Gastroesophageal sphincter (tissue), 3 donors: ENCODE measurements at regions not wholly inside any gene's neighbourhood (a gene's known extent, or its start where the extent isn't known, plus 50 kb on each side); places are given as distances from the start of the nearest gene placed in this dataset.

Experiments used
- EP300 ChIP-seq: sonication (generic); formaldehyde crosslinking; IDR thresholded peaks from one replicate; pipeline ENCODE4 v1.6.1; 2017; ENCODE audit warnings: antibody characterized with exemption, mild to moderate bottlenecking
- POLR2A ChIP-seq, 2 donors: fragments of 450-650 bp; IDR thresholded peaks; one replicate each; pipeline ENCODE4 v1.6.1; 2017; ENCODE audit warnings: antibody characterized with exemption in 2 of 2, mild to moderate bottlenecking in 2 of 2, moderate library complexity in 1 of 2
- POLR2AphosphoS5 ChIP-seq: sonication (generic); formaldehyde crosslinking; IDR thresholded peaks from one replicate; pipeline ENCODE4 v1.6.1; 2017; ENCODE audit warnings: antibody characterized with exemption
- TF ChIP-seq, protein P1 (sequence below), 4 experiments: fragments of 200-600 bp in 2 of 4; fragments of 450-650 bp in 2 of 4; sonication (generic) in 1 of 4; IDR thresholded peaks; one replicate each; pipeline ENCODE4 v1.5.1; 2017 to 2019; ENCODE audit warnings: antibody characterized with exemption in 4 of 4, mild to moderate bottlenecking in 2 of 4, moderate library complexity in 2 of 4

DNA sequence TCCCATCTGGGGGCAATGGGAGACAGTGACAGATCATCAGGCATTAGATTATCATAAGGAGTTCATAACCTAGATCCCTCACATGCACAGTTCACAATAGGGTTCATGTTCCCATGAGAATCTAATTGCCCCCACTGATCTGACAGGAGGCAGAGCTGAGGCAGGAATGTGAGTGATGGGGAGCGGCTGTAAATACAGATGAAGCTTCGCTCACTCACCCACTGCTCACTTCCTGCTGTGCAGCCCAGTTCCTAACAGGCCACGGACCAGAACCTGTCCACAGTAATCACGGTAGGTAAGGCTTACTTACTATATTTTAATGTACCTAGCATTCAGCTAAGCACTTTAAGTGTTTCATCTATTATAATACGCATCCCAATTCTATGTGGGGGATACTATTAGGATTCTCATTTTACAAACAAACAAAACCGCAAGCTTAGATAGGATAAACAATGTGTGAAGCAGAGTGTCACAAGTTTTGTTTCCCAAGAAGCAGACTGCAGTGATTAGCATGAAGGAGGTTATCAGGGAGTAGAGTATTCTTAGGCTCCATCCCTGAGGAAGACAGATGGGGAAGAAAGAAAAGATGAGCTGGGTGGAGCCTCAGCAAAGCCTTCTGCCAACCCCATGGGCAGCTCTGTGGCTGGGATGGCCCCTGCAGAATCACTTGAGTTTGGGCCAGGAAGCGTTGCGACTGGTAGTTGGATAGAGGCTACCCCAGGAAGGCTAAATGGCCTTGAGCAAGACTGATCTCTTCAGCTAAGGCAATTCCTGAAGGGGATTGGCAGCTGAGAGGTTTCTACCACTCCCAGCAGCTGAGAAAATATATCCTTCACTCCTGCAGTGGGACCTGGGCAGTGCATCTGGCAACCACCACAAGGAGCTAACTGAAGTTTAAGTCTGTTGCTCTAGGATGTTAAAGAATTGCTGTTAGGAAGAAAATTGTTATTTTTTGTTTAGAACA lies 133.1 kb downstream of the MREG start:
- TF ChIP-seq, protein P1, sequence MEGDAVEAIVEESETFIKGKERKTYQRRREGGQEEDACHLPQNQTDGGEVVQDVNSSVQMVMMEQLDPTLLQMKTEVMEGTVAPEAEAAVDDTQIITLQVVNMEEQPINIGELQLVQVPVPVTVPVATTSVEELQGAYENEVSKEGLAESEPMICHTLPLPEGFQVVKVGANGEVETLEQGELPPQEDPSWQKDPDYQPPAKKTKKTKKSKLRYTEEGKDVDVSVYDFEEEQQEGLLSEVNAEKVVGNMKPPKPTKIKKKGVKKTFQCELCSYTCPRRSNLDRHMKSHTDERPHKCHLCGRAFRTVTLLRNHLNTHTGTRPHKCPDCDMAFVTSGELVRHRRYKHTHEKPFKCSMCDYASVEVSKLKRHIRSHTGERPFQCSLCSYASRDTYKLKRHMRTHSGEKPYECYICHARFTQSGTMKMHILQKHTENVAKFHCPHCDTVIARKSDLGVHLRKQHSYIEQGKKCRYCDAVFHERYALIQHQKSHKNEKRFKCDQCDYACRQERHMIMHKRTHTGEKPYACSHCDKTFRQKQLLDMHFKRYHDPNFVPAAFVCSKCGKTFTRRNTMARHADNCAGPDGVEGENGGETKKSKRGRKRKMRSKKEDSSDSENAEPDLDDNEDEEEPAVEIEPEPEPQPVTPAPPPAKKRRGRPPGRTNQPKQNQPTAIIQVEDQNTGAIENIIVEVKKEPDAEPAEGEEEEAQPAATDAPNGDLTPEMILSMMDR (IDR thresholded peaks at IDR 0.05), result no peak
- TF ChIP-seq POLR2A (IDR thresholded peaks at IDR 0.05) (no peak), EP300 (no peak), POLR2AphosphoS5 (no peak)
